ENCODE measurements at regions not wholly inside any gene's neighbourhood (a gene's known extent, or its start where the extent isn't known, plus 50 kb on each side); places are given as distances from the start of the nearest gene placed in this dataset.

- Histone ChIP-seq H2AFZ (ENCODE audit: low read length) (no peak overlapping the region), H3K56ac (ENCODE audit: insufficient read length, low read depth, low read length) (no peak overlapping the region), H3K27ac (ENCODE audit: insufficient read length, low read depth, low read length) (no peak overlapping the region), H3K23me2 (ENCODE audit: insufficient read length, low read depth, low read length, poor library complexity, severe bottlenecking) (no peaks in the 10 kb centered on the region), H2BK12ac (ENCODE audit: insufficient read length, low read depth, low read length) (no peak overlapping the region), H3K4ac (ENCODE audit: low read depth, low read length) (no peak overlapping the region), H3K27me3 (ENCODE audit: insufficient read depth, low read length) (no peaks in the 10 kb centered on the region), H2BK120ac (ENCODE audit: low read depth, low read length, poor library complexity, severe bottlenecking) (no peak overlapping the region), H3K23ac (ENCODE audit: insufficient read length, low read depth, low read length) (no peak overlapping the region), H2BK15ac (ENCODE audit: low read depth, low read length) (no peak overlapping the region), H3K14ac (ENCODE audit: insufficient read depth, low read length) (no peak overlapping the region), H3K4me1 (ENCODE audit: insufficient read depth, low read length) (no peaks in the 10 kb centered on the region), H3K9me3 (ENCODE audit: control insufficient read depth, low read depth, low read length) (no peaks in the 10 kb centered on the region), H3K79me2 (ENCODE audit: insufficient read depth, low read length) (no peaks in the 10 kb centered on the region), H2BK20ac (ENCODE audit: low read depth, low read length, poor library complexity, severe bottlenecking) (no peak overlapping the region), H2AK5ac (ENCODE audit: insufficient read length, low read length) (no peak overlapping the region), H4K8ac (replicated peaks; ENCODE audit: insufficient read length, low read depth, low read length) (no peak overlapping the region), H4K5ac (ENCODE audit: insufficient read length, low read depth, low read length) (no peak overlapping the region), H3K79me1 (ENCODE audit: insufficient read depth, low read depth, low read length, poor library complexity, severe bottlenecking) (no peaks in the 10 kb centered on the region), H2BK5ac (ENCODE audit: insufficient read length, low read length) (no peak overlapping the region), H3T11ph (ENCODE audit: low read length) (no peak overlapping the region), H3K9ac (ENCODE audit: extremely low read depth, insufficient read length, low read length) (no peak overlapping the region), H4K20me1 (ENCODE audit: control insufficient read depth, insufficient read depth, insufficient read length) (no peaks in the 10 kb centered on the region), H4K91ac (ENCODE audit: insufficient read length, low read depth, low read length) (no peak overlapping the region), H3K18ac (ENCODE audit: insufficient read length, low read depth, low read length) (no peak overlapping the region), H3K4me2 (ENCODE audit: insufficient read depth, insufficient read length, low read length) (no peak overlapping the region)
- WGBS (ENCODE audit: extremely low coverage, insufficient read length, low lambda C conversion rate) = no CpG with 5 or more reads among the region's 5 CpGs
- Mint-ChIP-seq H3K27me3 (ENCODE audit: low read depth) (peaks cover 3% of the 10 kb centered on the region; the same call in 1 of the 2 replicates), H3K36me3 (ENCODE audit: insufficient read depth in 1 of 3, low read depth in 3 of 3) (no peaks in the 10 kb centered on the region; a peak in 1 of 7 replicates), H3K27ac (no peak overlapping the region; a peak in 1 of 7 replicates), H3K4me1 (peaks cover 25 to 38% of the 10 kb centered on the region in 2 experiments), H3K9me3 (no peaks in the 10 kb centered on the region), H3K4me3 (no peak overlapping the region)
- TF ChIP-seq CTCF (conservative IDR thresholded peaks at IDR 0.05) = no peak
- DNase-seq = no peak
These were observed 114.2 kb upstream of the ATP1A1 start for GRCh38 chr1:116258668-116259419.
